SK-N-SH (cell line): ENCODE measurements at regions not wholly inside any gene's neighbourhood (a gene's known extent, or its start where the extent isn't known, plus 50 kb on each side); places are given as distances from the start of the nearest gene placed in this dataset.

Experiments
- CTCF ChIP-seq: fragments of 200-600 bp; sonication (generic); IDR thresholded peaks from 2 replicates; pipeline ENCODE4 v1.6.1; 2017; ENCODE audit warnings: antibody characterized with exemption, mild to moderate bottlenecking, moderate library complexity
- ELF1 ChIP-seq: IDR thresholded peaks from 2 replicates; pipeline ENCODE4 v1.4.0; 2012
- EP300 ChIP-seq, 2 experiments: IDR thresholded peaks; 2 replicates each; pipeline versions ENCODE4 v1.4.0 to v1.6.1; 2012; ENCODE audit warnings: borderline replicate concordance in 1 of 2, low read depth in 1 of 2, low read length in 1 of 2
- EZH2phosphoT487 ChIP-seq: fragments of 200-600 bp; sonication (generic); IDR thresholded peaks from 2 replicates; pipeline ENCODE4 v1.6.1; 2017; ENCODE audit warnings: low read depth, mixed run types, mild to moderate bottlenecking, antibody characterized with exemption, moderate library complexity, borderline replicate concordance
- GABPA ChIP-seq: IDR thresholded peaks from 2 replicates; pipeline ENCODE4 v1.4.0; 2012; ENCODE audit warnings: low read depth, mild to moderate bottlenecking
- JUND ChIP-seq: IDR thresholded peaks from 2 replicates; pipeline ENCODE4 v1.4.0; 2012
- MAX ChIP-seq: IDR thresholded peaks from 2 replicates; pipeline ENCODE4 v1.4.0; 2012; ENCODE audit warnings: low read depth
- NFIC ChIP-seq: IDR thresholded peaks from 2 replicates; pipeline ENCODE4 v1.4.0; 2012; ENCODE audit warnings: borderline replicate concordance
- POLR2AphosphoS5 ChIP-seq: IDR thresholded peaks from 2 replicates; pipeline ENCODE4 v1.6.1; 2012; ENCODE audit warnings: low read depth, low read length
- RFX5 ChIP-seq: IDR thresholded peaks from 2 replicates; pipeline ENCODE4 v1.6.1; 2012; ENCODE audit warnings: mild to moderate bottlenecking, improper control_type of control experiment, low read length

GRCh38 chrX:71846429-71846828 lies 64.2 kb upstream of the NHSL2 start:
- TF ChIP-seq POLR2AphosphoS5 = no peak
- no peak for TF ChIP-seq ELF1
- TF ChIP-seq CTCF = no peak
- no peak for TF ChIP-seq EP300 (IDR thresholded peaks at IDR 0.05; ENCODE audit: borderline replicate concordance in 1 of 2, low read depth in 1 of 2, low read length in 1 of 2)
- no peak for TF ChIP-seq GABPA
- no peak for TF ChIP-seq MAX
- TF ChIP-seq EZH2phosphoT487 = no peak
- TF ChIP-seq JUND = no peak
- no peak for TF ChIP-seq NFIC
- TF ChIP-seq RFX5 = no peak
